H9 (cell line): ENCODE measurements at regions not wholly inside any gene's neighbourhood (a gene's known extent, or its start where the extent isn't known, plus 50 kb on each side); places are given as distances from the start of the nearest gene placed in this dataset.

Source experiments
- DNase-seq: peaks from one replicate; pipeline ENCODE4 v3.0.0-alpha.2; 2017
- H2AFZ ChIP-seq: one replicate; pipeline ENCODE4 v1.6.1; 2013; ENCODE audit warnings: mild to moderate bottlenecking, low read length, control low read depth, moderate library complexity
- H2AK5ac ChIP-seq: 2 replicates; pipeline ENCODE4 v1.6.1; 2013; ENCODE audit warnings: low read length, control low read depth, mixed read lengths; ENCODE audit not compliant: insufficient read length
- H2BK120ac ChIP-seq: one replicate; pipeline ENCODE4 v1.6.1; 2013; ENCODE audit warnings: low read depth, mild to moderate bottlenecking, low read length, control low read depth, inconsistent platforms; ENCODE audit not compliant: poor library complexity, severe bottlenecking
- H2BK12ac ChIP-seq: 2 replicates; pipeline ENCODE4 v1.6.1; 2013; ENCODE audit warnings: low read length, control low read depth, mixed read lengths, low read depth; ENCODE audit not compliant: insufficient read length
- H2BK15ac ChIP-seq: 2 replicates; pipeline ENCODE4 v1.6.1; 2013; ENCODE audit warnings: low read depth, low read length, control low read depth
- H2BK20ac ChIP-seq: one replicate; pipeline ENCODE4 v1.6.1; 2013; ENCODE audit warnings: low read depth, mild to moderate bottlenecking, low read length, control low read depth, inconsistent platforms; ENCODE audit not compliant: poor library complexity, severe bottlenecking
- H2BK5ac ChIP-seq: 2 replicates; pipeline ENCODE4 v1.6.1; 2013; ENCODE audit warnings: low read length, control low read depth, mixed read lengths; ENCODE audit not compliant: insufficient read length
- H3K14ac ChIP-seq: 2 replicates; pipeline ENCODE4 v1.6.1; 2013; ENCODE audit warnings: low read length, control low read depth; ENCODE audit not compliant: insufficient read depth
- H3K18ac ChIP-seq: 2 replicates; pipeline ENCODE4 v1.6.1; 2013; ENCODE audit warnings: low read depth, mild to moderate bottlenecking, mixed read lengths, low read length, control low read depth; ENCODE audit not compliant: insufficient read length
- H3K23ac ChIP-seq: 2 replicates; pipeline ENCODE4 v1.6.1; 2013; ENCODE audit warnings: low read length, control low read depth, mixed read lengths, low read depth; ENCODE audit not compliant: insufficient read length
- H3K23me2 ChIP-seq: 2 replicates; pipeline ENCODE4 v1.6.1; 2013; ENCODE audit warnings: low read depth, mild to moderate bottlenecking, mixed read lengths, low read length, control low read depth; ENCODE audit not compliant: insufficient read length, poor library complexity, severe bottlenecking
- H3K27ac ChIP-seq: 2 replicates; pipeline ENCODE4 v1.5.1; 2013; ENCODE audit warnings: low read length, control low read depth, mixed read lengths, low read depth; ENCODE audit not compliant: insufficient read length
- H3K27me3 ChIP-seq: 2 replicates; pipeline ENCODE4 v1.6.1; 2013; ENCODE audit warnings: low read length, control low read depth, inconsistent platforms; ENCODE audit not compliant: insufficient read depth
- H3K4ac ChIP-seq: 2 replicates; pipeline ENCODE4 v1.6.1; 2013; ENCODE audit warnings: low read depth, mild to moderate bottlenecking, control low read depth, inconsistent platforms, low read length, moderate library complexity
- H3K4me1 ChIP-seq: 2 replicates; pipeline ENCODE4 v1.6.1; 2013; ENCODE audit warnings: low read length, control low read depth, inconsistent platforms; ENCODE audit not compliant: insufficient read depth
- H3K4me2 ChIP-seq: 2 replicates; pipeline ENCODE4 v1.6.1; 2013; ENCODE audit warnings: low read length, control low read depth, mixed read lengths; ENCODE audit not compliant: insufficient read length, insufficient read depth
- H3K56ac ChIP-seq: 2 replicates; pipeline ENCODE4 v1.6.1; 2013; ENCODE audit warnings: low read depth, mild to moderate bottlenecking, mixed read lengths, low read length, control low read depth; ENCODE audit not compliant: insufficient read length
- H3K79me1 ChIP-seq: 2 replicates; pipeline ENCODE4 v1.6.1; 2013; ENCODE audit warnings: low read depth, mild to moderate bottlenecking, moderate library complexity, low read length, control low read depth, inconsistent platforms; ENCODE audit not compliant: insufficient read depth, poor library complexity, severe bottlenecking
- H3K79me2 ChIP-seq: 2 replicates; pipeline ENCODE4 v1.6.1; 2013; ENCODE audit warnings: low read length, control low read depth, inconsistent platforms; ENCODE audit not compliant: insufficient read depth
- H3K9ac ChIP-seq: 2 replicates; pipeline ENCODE4 v1.6.1; 2013; ENCODE audit warnings: low read length, control low read depth, mixed read lengths; ENCODE audit not compliant: insufficient read length; ENCODE audit errors: extremely low read depth
- H3K9me3 ChIP-seq: one replicate; pipeline ENCODE4 v1.6.1; 2013; ENCODE audit warnings: low read depth, low read length, inconsistent platforms; ENCODE audit not compliant: control insufficient read depth
- H3T11ph ChIP-seq: one replicate; pipeline ENCODE4 v1.6.1; 2013; ENCODE audit warnings: mild to moderate bottlenecking, low read length, control low read depth, inconsistent platforms
- H4K20me1 ChIP-seq: one replicate; pipeline ENCODE4 v1.6.1; 2013; ENCODE audit not compliant: control insufficient read depth, insufficient read length, insufficient read depth
- H4K5ac ChIP-seq: 2 replicates; pipeline ENCODE4 v1.6.1; 2013; ENCODE audit warnings: low read depth, mild to moderate bottlenecking, mixed read lengths, low read length, control low read depth; ENCODE audit not compliant: insufficient read length
- H4K8ac ChIP-seq: replicated peaks from 2 replicates; pipeline ENCODE4 v1.6.1; 2013; ENCODE audit warnings: low read length, control low read depth, mixed read lengths, low read depth; ENCODE audit not compliant: insufficient read length
- H4K91ac ChIP-seq: 2 replicates; pipeline ENCODE4 v1.6.1; 2013; ENCODE audit warnings: low read depth, mild to moderate bottlenecking, moderate library complexity, mixed read lengths, low read length, control low read depth; ENCODE audit not compliant: insufficient read length
- H3K27ac Mint-ChIP-seq, 3 experiments: 2 replicates in 2 of 3; 3 replicates in 1 of 3; pipeline ENCODE4 v1.8.0; 2020 to 2021; ENCODE audit warnings: mixed read lengths in 3 of 3, mild to moderate bottlenecking in 1 of 3, moderate library complexity in 1 of 3
- H3K27me3 Mint-ChIP-seq: 2 replicates; pipeline ENCODE4 v1.8.0; 2021; ENCODE audit warnings: low read depth, mild to moderate bottlenecking, moderate library complexity, mixed read lengths
- H3K36me3 Mint-ChIP-seq, 3 experiments: 2 replicates in 2 of 3; 3 replicates in 1 of 3; pipeline ENCODE4 v1.8.0; 2020 to 2021; ENCODE audit warnings: low read depth in 3 of 3, mixed read lengths in 3 of 3; ENCODE audit not compliant: insufficient read depth in 1 of 3
- H3K4me1 Mint-ChIP-seq, 2 experiments: 2 replicates each; pipeline ENCODE4 v1.8.0; 2020; ENCODE audit warnings: mixed read lengths in 2 of 2
- H3K4me3 Mint-ChIP-seq, 2 experiments: 2 replicates in 1 of 2; 3 replicates in 1 of 2; pipeline ENCODE4 v1.8.0; 2020 to 2021; ENCODE audit warnings: mild to moderate bottlenecking in 2 of 2, mixed read lengths in 2 of 2, moderate library complexity in 1 of 2
- H3K9me3 Mint-ChIP-seq, 2 experiments: 2 replicates in 1 of 2; 3 replicates in 1 of 2; pipeline ENCODE4 v1.8.0; 2020; ENCODE audit warnings: mild to moderate bottlenecking in 2 of 2, mixed read lengths in 2 of 2, moderate library complexity in 1 of 2
- CTCF ChIP-seq: fragments of 200-600 bp; sonication (generic); conservative IDR thresholded peaks from 3 replicates; pipeline ENCODE4 v1.8.0; 2021; ENCODE audit warnings: antibody characterized with exemption, mild to moderate bottlenecking
- WGBS: extraction: QIAGEN DNeasy Blood & Tissue Kit; methylation state at CpG from one replicate; pipeline ENCODE4 v1.1.7; 2013; ENCODE audit warnings: missing lambda C conversion rate, low lambda C conversion rate, mixed read lengths; ENCODE audit not compliant: insufficient read length; ENCODE audit errors: extremely low coverage; 5-methylcytosine and 5-hydroxymethylcytosine counted together

- Mint-ChIP-seq H3K9me3 (peaks cover 12 to 15% of the 10 kb centered on the region in 2 experiments; a peak in 4 of 5 replicates), H3K27ac (no peak overlapping the region)
Observed at GRCh38 chr7:145665499-145666258, 450.9 kb upstream of the CNTNAP2 start.

More at GRCh38 chr7:145665499-145666258, 450.9 kb upstream of the CNTNAP2 start:
- H3T11ph ChIP-seq: no peak overlapping the region
- Mint-ChIP-seq H3K36me3 (peaks cover 0 to 4% (median 3%) of the 10 kb centered on the region in 3 experiments; a peak in 4 of 7 replicates), H3K27me3 (no peaks in the 10 kb centered on the region), H3K4me1 (no peaks in the 10 kb centered on the region), H3K4me3 (no peak overlapping the region)
- H3K4ac ChIP-seq: no peak overlapping the region
- H2BK5ac ChIP-seq: no peak overlapping the region
- no peaks in the 10 kb centered on the region for H3K4me1 ChIP-seq
- H2BK15ac ChIP-seq: no peak overlapping the region
- H2AFZ ChIP-seq: no peak overlapping the region
- no peak overlapping the region for H2BK20ac ChIP-seq
- no peak overlapping the region for H3K23ac ChIP-seq
- H3K79me2 ChIP-seq: no peaks in the 10 kb centered on the region
- H4K8ac ChIP-seq: no peak overlapping the region
- H3K79me1 ChIP-seq: no peaks in the 10 kb centered on the region
- H3K4me2 ChIP-seq: no peak overlapping the region
- no peak overlapping the region for H4K5ac ChIP-seq
- H2BK12ac ChIP-seq: no peak overlapping the region
- no peaks in the 10 kb centered on the region for H3K23me2 ChIP-seq
- no peaks in the 10 kb centered on the region for H4K20me1 ChIP-seq
- H3K56ac ChIP-seq: no peak overlapping the region
- no peak overlapping the region for H3K9ac ChIP-seq
- H3K9me3 ChIP-seq: no peaks in the 10 kb centered on the region
- no peak overlapping the region for H2BK120ac ChIP-seq
- no peak overlapping the region for H4K91ac ChIP-seq
- DNase-seq: no peak
- no peak for TF ChIP-seq CTCF
- H3K27ac ChIP-seq: no peak overlapping the region
- H2AK5ac ChIP-seq: no peak overlapping the region
- WGBS: no CpG with 5 or more reads among the region's 3 CpGs
- H3K27me3 ChIP-seq: no peaks in the 10 kb centered on the region
- no peak overlapping the region for H3K18ac ChIP-seq
- no peak overlapping the region for H3K14ac ChIP-seq
